DMS114 treated with DMSO at 0.1 percent for 48 hours (cell line): ENCODE measurements at regions not wholly inside any gene's neighbourhood (a gene's known extent, or its start where the extent isn't known, plus 50 kb on each side); places are given as distances from the start of the nearest gene placed in this dataset.

Experiments used
- DNase-seq: peaks from one replicate; lab custom pipeline; 2025; ENCODE audit not compliant: unreplicated experiment; lab: John Stamatoyannopoulos, UW

DNA sequence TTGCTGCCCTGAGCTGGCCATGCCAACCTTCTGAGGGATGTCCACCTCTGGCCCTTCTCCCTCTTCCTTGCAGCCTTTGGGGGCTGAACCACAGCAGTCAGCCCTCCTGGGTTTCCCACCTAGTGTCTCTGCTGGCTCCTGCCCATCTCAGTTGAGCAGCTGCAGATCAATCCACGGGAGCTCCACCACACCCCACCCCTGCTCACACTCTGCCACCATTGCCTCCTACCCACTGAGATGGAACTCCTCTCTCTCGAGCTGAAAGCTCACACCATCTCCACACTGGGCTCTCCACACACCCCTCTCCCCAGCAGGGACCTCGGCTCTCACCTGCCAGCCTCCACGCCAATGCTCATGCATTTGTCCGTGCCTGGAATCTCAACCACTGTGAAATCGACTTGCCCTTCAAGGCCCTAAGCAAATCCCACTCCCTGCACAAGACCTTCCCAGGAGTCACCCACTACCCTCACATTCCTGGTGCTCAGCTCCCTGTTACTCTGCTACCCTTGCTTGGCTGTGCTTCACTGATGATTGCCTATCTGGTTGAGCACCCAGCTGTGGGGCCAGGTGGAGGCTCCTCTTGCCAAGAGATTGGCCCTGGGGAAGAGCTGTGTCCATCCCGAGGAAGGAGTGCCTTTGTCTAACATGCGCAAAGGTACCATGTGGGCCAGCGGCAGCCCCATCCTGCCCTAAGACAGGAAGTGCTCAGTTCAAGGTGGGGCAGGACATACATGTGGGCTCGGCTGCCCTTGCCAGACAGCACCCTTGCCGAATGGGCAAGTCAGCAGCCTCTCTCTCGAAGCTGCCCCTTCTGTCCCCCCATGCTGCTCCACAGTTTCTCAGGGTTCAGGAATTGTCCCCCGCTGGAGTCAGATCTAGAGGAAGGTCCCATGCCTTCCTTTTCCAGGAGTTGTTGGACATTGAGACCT lies 208.7 kb downstream of the CYP26B1 start:
- no peak for DNase-seq

DNA sequence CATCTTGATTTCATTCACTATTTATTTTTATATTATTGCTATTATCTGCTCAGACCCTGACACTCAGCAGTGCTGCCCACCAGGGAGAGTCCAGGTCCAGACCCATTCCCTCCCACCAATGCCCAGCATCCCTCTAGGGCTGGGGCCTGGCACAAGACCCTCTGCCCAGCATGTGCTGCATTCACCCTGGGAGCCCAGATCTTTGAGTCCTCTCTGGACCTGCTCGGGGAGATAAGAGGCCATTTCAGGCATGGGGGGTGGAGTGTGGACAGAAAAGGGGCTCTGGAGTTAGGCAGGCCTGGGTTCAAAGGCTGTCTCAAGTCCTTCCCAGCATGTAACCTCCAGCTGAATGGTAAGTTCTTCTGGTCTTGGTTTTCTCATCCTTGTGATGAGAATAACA lies 209.6 kb downstream of the CYP26B1 start:
- DNase-seq: no peak

DNA sequence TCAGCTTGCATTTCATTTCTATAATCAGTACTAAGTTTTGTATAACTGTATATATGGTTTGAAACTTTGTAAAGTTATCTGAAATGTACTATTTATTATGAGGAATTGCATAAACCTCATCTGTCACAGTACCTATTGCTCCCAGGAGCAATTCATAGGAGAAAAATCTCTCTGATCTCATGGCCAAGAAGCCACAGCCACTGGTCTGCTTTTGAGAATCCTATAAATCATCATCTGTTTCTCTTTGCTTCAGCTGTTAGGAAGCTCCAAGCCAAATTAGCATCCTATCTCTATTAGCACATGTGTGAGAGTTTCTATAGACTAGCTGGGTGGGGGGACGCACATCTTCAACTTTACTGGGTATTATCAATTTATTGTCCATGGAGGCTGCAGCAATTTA lies 210.3 kb downstream of the CYP26B1 start:
- no peak for DNase-seq

DNA sequence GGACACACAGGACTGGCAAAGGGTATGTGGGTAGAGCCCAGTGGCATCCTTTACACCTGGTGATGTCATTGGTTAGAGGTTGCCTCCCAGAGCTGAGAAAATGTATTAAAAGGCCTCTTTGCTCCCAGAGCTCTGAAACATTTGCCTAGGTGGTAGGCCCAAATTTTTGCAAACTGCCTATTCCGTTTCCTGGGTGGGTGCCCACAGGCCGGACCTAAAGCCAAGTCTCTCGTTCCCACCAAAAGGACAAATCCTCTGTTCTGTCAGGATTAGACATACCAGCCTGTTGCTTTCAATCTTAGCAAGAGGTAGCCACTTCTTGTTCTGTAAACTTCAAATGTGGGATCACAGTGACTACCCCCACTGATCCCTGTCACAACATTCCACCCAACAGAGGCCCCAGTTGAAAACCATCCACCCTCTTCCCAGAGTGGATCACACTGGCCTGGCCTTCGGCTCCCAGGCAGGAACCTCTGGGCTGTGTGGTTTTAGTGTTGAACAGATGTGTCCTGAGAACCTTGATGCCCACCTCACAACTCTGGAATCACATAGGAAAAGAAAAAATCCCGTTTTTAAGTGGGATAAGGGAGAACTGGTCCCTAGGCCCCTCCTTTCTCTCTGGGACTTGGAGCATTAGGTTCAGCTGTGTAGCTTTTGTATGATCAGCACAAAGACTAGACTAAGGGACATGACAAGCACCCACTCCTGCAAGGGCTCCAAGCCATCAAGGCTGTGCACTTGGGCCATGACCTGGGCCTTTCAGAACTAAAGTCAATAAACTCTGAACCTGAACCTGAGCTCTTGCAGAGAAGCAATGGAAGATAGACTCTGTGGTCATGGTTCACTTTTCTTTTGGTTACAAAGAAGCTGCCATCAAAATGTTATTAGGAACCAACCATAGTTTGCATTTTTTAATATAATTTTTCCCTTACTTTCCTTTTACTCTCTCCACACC lies 211.3 kb downstream of the CYP26B1 start:
- DNase-seq: no peak

DNA sequence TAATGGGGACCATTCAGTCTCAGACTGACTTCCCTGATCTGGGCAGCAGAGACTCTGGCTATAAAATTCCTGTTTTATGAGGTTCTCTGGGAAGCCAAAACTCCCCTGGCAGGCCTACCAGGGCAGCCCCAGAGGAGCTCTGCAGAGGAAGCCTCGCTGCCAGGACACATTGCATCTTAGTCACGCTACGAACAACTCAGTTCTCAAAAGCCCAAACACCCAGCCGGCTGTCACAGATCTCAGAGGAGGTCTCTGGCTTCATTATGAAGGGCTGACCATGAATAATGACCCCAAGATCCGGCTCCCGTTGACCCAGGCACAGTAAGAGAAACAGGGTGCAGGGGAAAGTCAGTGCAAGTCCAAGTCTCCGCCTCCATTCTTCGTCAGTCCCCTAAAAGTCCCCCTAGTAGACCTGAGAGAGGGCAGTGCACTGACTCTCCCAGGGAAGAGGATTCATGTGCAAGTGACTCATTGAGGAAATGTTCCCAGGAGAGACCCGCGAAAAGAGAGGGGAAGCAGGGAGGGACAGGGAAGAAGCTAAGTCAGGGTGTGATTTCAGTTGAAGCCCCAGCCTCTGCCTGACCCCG lies 212.3 kb downstream of the CYP26B1 start:
- DNase-seq: no peak

DNA sequence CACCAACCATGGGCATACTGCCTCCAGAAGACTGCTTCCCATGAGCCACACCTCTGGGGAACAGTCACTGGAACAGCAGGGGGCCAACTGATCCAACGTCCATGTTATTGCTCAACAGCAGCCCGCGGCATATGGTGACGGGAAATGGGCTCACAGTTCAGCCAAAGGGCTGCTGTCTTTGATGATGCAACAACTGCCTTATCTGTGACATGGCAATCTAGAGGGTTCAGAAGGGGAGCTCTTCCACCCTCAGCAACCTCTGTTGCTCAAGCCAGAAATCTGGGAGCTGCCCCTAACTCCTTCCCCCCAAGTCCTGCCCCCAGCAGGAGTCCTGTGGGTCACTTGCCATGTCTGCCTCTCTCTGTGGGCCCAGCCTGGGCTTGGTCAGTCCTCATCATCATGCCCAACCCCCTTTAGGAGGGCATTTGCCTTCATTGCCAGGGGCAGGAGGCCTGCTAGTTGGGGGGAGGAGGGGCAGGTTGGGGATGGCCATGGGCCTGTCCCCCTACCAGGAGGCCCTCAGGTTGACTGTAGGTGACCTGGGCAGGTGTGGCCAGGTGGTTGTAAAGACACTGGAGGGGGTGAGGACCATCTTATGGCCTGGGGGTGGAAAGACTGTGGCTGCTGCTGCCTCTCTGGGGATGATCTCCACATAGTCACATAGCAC lies 212.9 kb downstream of the CYP26B1 start:
- no peak for DNase-seq

DNA sequence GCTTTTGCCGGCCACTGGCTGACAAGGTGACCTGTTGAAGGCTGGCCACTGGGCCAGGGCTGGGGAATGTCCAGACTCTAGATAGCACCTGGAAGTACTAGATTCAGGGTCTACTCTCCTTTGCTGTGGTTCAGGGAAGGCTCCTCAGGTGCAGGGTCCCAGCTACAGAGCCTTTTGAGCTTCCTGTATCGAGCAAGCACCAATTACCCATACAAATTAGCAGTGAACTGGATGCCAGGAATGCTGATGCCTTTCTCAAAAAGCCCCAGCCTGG lies 213.4 kb downstream of the CYP26B1 start:
- no peak for DNase-seq

DNA sequence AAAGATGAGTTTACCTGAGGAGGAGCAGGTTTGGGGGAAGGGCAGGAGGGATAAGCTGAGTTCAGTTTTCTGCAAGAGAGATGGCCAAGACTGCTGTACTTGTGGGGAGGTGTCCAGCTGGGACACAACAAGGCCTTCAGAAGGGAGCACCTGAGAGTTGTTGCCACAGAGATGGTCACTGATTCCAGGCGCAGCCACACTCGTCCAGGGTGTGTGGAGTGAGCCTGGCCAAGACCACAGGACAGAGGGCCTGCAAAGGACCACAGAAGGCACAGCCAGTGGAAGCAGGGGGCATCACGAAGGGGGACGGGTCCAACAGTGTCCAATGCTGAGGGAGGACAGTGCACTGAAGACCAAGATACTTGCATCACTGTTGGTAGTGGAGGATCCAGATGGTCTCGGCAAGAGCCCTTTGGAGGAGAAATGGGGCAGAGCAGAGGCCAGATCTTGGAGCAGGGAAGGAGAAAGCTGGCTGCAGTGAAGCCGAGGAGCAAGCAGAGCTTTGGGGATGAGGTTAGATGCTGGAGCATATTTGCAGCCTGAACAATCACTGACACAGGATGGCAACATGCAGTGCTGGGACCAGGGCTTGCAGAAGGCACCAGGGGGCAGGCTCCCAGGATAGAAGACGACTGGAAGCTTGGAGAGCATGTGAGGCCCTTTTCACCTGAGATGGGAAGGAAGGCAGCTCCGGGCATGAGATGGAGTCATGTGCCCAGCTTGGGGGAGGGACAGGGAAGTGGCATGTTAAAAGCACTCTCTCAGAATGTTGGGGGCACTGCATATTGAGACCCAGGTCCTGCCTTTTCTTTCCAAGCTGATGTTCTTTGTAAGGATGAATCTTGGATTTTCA lies 214.0 kb downstream of the CYP26B1 start:
- DNase-seq: peak; percentile 11

DNA sequence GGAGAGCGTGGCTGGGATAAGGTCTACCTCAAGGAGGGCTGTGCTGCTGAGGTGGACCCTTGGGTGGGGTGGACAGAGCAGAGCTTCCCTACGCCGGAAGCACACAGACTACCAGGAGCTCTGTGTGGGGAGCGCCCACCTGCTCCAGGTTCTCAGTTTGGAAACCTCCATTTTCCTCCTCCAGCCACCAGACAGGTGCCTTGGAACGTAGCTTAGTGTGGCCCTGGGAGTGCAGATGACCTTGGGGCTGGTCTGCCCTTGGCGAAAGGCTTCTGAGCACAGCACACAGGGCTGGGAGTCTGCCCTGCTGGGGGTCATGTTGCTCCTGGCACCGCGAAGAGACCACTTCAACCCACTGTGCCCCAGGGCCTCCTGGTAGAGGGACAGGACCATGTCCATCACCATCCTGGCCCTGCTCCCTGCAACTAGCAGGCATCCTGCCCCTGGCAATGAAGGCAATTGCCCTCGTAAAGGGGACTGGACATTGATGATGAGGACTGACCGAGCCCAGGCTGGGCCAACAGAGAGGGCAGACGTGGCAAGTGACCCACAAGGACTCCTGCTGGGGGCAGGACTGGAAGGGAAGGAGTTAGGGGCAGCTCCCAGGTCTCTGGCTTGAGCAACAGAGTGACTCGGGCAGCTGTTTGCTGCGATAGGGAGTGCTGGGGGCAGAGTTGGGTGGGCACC lies 214.7 kb downstream of the CYP26B1 start:
- no peak for DNase-seq

DNA sequence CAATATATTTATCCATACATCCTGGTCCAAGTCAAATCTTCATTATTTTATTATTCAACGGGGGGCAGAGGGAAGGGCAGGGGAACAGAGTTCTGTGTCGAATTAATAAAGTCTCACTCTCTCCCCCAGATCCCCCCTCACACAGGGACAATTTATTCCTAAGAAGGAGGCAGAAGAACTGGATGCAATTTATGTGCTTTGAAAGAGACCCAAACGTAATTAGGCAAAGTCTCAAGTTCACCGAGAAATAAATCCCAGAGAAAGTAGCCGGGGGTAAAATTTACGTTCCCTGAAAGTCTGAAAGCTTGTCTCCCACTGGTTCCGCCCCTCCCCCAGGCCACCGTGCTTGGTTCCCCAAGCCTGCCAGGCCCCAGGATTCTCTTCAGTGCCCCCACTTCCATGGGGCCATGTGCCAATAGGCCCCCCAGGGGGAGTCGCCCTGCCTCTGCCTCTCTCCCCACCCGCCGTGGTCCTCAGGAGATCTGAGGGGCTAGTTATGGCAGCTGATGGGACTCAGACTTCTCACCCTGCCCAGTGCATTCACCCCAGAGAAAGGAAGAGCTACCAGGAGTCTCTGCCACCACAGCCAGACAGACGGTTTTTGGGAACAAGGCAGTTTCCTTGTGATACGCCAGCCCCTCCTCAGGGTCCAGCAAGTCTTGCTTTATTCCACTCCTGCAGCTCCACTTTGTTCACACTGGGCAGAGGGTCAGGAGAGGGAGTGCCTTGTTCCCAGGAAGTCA lies 215.5 kb downstream of the CYP26B1 start:
- no peak for DNase-seq

DNA sequence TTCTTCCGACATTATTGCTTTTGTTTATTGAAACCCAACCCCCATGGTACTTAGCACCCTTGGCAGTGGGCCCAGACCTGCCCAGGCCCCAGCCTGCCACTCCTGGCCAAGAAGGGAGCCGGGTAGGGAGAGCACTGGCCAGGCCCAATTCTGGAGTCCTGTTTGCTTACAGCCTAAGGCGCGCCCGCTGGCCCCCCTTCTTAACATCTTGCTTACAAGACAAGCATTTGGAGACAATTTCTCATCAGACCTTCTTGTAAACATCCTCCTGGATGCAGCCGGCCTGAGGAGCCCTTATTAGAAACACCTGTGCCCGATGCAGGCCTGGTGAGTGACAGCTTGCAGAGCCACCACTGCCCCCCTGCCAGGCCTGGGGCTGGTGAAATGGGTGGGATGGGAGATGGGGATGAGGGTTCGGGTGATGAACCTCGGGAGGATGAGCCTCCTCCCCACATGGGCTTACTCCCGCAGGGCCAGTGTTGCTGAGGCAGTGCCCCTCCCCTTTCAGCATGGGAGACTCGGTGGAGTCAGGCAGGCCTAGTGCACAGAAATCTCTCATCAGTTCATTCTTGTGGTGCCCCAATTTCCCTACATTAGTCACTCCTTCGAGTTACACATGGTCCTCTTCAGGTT lies 217.5 kb downstream of the CYP26B1 start:
- no peak for DNase-seq

DNA sequence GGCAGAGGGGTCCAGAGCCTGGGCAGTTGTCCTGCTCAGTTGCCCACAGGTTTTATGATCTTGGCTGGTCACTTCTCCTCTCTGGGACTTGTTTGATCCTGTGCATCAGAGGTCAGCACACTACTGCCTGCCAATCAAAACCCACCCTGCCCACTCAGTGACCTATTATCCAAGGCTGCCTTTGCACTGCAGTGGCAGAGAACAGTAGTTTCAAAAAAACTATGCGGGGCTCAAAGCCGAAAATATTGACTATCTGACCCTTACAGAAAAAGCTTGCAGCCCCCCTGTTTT lies 218.2 kb downstream of the CYP26B1 start:
- no peak for DNase-seq

DNA sequence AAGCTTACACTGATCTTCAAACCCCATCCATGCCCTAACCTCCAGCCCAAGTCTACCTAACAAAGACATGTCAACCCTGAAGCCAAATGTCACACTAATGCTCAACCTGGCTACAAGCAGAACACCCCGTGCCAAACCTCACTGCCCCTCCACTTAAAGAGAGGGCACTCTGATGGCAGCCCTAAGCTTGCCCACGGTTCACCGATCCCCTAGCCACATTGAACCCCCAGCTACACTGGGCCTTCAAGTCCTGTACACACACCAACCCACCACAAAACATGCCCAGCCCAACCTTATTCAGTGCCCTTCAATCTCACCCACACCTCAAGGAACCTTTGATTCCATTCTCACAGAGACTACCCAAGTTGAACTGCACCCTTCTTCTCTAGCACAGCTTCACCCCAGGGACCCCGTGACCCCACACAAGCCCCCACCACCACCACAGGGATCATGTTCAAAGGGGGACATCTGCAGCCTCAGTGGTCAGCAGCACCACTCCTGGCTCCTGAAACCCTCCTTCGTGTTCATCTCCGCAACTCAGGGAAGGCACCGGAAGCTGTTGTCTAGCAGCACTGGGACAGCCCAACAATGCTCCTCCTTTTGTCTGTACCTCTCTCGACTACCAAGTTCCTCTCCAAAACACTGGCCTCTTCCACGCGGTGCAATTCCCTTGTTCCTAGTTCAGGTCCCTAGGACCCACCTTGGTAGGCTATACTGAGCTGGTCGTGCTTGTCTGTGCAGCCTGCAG lies 218.8 kb downstream of the CYP26B1 start:
- DNase-seq: no peak

DNA sequence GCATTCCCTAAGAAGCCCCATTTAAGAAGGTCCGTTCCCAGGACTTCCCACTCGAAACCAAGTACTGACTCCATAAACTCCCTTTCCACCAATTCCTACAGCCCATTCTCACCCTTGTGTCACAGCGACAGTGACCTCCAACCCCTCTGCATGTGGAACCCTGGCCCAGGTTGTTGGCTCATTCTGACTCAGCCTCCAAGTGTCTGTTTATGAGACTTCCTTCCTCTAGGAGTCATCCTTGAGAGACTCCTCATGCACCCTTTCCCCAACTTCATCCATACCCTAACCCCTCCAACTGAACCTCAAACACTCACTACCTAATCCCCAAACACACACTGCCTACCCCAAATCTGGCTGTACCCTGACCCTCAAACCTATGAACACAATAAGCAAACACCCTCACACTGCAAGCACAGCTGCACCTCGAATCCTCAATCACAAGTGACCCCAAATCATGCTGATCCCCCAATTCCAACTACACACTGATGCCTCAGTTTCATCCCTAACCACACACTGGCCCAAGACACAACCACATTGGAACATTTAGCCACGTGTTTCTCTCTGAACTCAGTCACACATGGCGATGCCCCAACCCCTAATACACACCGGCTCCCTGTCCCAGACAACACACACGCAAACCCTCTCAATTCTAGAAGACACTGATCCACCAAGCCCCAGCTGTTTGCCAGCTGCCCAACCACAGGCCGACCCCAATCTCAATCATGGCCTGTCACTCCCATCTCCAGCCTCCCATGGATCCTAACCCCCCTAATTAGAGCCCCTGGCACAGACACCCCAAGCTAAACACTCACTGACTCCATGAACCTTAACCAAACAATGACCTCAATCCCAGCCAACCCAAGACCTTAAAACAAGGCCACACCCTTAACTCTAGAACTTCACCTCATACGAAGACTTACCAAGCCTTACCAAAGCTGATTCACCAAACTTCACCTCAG lies 219.6 kb downstream of the CYP26B1 start:
- no peak for DNase-seq

DNA sequence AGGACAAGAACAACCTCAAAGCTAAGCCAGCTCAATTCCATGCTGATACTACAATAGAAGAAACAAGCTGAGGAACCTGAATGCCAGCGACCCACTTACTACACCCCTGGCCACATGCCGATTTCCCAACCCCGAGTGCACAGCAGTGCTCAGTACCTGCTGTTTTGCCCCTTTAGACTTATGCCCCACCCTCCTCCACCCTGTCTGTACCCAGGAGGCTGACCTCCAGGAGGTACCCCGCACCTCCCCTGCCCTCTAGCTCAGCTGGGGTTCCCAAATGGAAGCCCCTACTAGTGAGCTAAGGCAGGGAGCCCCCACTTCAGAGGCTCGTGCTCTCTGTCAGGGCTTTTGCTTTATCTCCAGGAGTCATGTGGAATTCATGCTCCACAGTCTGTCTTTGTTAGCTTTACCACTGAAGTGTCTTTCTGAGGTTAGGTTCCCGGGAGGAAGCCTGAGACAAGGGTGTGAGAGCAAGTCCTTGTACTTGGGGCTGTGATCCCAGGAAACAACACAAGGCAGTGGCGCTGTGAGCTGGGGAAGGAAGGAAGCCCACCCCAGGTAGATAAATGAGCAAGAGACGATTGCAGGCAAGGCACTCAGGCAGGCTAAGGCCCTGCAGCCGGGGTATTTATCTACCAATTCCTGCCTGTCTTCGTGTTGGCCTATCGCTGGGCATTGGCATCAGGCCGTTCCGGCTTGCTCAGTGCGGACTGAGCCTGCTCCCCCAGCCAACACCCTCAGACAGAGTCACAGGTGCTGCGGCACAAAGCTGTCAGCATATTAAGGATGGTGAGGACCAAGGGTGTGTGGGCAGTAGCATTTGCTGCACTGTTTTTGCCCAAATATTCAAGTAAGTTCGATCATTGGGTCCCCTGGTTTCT lies 220.5 kb downstream of the CYP26B1 start:
- DNase-seq: no peak

DNA sequence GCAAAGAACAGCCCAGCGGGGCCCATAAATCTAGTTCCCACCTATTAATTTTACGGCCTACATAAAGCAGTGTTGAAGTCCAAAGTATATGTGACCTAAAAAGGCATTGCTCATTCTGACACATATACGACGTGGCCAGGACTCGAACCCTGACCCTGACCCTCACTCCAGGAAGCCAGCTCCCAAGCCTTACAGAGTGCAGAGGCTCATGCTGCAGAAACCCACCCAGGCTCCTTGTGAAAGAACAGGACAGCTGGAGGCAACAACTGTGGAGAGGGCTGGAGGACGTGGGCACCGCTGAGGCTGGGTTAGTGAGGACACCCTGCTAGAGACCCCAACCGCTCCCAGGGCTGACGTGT lies 221.6 kb downstream of the CYP26B1 start:
- no peak for DNase-seq
